NCI-H345 (cell line): ENCODE measurements at regions not wholly inside any gene's neighbourhood (a gene's known extent, or its start where the extent isn't known, plus 50 kb on each side); places are given as distances from the start of the nearest gene placed in this dataset.

Experiments
- DNase-seq: peaks from one replicate; lab custom pipeline; 2025; lab: John Stamatoyannopoulos, UW

DNA sequence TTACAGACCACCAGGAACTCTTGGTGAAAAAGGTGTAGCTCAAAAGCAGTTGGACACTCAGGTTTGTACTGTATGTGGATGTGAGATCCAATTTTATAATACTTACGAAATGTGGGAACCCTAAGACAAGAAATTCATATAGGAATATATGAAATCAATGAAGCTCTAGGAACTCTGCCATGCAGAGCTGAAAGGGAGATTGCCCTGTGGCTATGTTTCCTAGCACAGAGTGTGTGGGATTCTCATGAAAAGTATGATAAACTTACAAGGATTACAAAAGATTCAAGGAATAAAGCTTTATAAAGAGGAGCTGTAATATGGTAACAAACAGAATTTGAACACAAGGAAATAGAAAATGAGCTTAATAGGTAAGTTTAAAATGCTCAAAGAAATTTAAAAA, 205.7 kb upstream of the FAM83B start:
- DNase-seq: no peak

- DNase-seq: no peak
Measured at GRCh38 chr6:54646069-54646950, 200.3 kb upstream of the FAM83B start.

DNA sequence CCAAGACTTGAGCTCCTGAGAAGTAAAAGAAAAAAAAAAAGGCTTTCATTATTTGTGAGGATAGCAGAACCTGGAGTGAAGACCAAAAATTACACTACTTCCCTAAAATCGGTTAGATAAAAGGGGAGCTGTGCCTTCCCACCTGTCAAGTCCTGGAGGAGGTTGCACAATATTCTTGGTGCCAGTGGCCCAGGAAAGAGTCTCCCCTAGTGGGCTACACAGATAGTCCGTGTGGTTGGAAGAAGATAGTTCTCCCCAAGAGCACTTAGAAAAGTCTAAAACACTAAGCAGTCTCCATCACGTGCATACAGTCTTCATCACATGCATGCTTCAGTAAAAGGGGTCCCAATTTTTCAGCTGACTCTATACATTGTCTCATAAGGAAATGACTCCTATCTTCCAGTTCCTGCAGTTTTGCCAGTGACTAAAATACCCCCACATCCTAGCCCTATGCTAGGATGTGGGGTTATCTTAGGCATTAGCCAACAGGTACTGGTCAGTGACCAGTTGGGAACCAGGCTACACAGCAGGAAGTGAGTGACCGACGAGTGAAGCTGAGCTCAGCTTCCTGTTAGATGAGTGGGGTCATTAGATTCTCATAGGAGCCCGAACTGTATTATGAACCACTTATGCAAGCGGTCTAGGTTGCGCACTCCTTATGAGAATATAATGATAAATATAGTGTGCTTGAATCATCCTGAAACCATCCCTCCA, 199.5 kb upstream of the FAM83B start:
- DNase-seq: no peak

DNA sequence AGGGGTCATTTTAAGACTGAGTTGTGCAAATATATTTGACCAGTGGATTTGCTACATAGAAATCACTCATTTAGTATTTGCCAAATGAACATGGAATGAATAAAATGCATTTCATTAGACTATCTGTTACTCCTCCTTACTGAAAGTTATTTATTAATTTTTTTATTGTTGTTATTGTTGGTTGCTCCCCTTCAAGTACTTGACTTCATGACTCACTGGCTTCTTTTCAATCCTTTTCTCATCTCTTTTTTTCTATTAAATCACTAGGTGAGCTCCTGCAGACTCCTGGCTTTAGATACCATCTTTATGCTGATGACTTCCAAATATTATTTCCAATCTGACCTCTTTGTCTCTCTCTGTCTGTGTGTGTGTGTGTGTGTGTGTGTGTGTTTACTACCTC, 192.2 kb upstream of the FAM83B start:
- DNase-seq: no peak

GRCh38 chr6:54655162-54655561, 191.4 kb upstream of the FAM83B start:
- DNase-seq: no peak

GRCh38 chr6:54665278-54665677, 181.3 kb upstream of the FAM83B start:
- DNase-seq: no peak

DNA sequence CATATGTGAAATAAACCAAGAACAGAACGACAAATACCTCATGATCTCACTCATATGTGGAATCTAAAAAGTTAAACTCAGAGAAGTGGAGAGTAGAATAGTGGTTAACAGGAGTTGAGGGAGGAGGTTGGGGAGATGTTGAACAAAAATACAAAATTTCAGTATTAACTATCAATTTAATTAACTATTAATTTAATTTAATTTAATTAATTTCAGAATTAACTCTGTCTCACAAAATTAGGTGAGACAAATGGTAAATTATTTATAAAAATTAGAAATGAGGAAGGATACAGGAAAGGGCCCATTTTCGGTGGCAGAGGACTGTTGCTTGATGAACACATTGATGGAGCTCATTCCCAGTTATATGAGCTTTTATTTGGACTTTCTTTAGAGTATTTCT, 166.0 kb upstream of the FAM83B start:
- no peak for DNase-seq

- DNase-seq: no peak
Measured at GRCh38 chr6:54681267-54681666, 165.3 kb upstream of the FAM83B start.

GRCh38 chr6:54681987-54682386, 164.6 kb upstream of the FAM83B start:
- no peak for DNase-seq

- no peak for DNase-seq
Measured at GRCh38 chr6:54689620-54690019, 157.0 kb upstream of the FAM83B start.

GRCh38 chr6:54690596-54690995, 156.0 kb upstream of the FAM83B start:
- DNase-seq: no peak

- DNase-seq: no peak
Measured at GRCh38 chr6:54694928-54695532, 151.5 kb upstream of the FAM83B start.

- no peak for DNase-seq
Measured at GRCh38 chr6:54695815-54696214, 150.8 kb upstream of the FAM83B start.

GRCh38 chr6:54697424-54697823, 149.1 kb upstream of the FAM83B start:
- DNase-seq: no peak

DNA sequence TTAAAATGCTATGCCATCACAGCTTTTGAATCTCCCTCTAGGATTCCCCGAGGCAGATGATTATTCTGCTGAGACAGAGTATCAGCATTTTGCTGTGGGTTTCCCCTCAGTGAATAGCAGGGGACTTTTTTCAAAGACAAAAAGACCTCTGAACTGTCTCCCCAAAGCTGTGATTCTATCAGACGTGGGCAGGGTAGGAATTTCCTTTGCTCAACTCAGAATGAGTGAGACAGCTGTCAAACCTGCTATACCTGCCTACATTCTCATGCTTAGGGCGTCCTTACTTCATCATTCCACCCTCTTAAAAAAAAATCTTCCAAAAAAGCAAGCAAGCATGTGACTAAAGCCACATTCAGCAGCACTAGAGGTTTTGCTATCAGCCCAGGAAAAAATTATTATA, 147.6 kb upstream of the FAM83B start:
- DNase-seq: no peak

DNA sequence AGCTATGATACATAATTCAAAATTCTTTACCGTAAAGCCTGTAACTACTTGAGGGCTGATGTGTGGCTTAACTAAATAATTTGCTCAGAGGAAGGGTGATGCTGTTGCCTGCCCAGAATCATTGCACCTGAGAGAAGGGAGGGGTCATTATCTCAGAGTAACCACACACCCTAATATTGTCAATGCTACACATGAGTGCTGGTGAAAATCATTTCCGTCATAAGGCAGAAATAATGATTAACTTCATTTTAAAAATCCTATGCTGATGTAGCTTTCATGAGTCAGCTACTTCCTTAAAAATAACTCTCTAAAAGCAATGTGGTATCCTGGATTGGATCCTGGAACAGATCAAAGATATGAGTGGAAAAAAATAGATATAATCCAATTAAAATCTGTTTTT, 146.4 kb upstream of the FAM83B start:
- no peak for DNase-seq

DNA sequence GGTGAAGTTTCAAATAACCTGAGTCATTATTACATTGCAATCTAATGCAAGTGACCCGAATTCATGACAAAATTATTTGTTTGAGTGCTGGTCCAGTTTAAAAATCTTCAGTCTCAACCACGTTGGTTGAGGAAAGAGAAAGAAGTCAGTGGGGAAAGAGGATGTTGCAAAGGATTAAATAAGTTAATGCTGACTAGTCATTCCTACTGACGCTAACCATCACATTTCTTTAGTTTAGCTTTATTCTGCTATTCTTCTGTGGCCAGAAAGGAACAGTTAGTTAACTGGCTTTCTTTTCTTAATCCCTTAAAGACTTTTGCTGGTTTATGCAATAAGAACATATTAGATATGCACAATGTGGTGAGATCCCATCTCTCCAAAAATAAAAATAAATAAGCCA, 143.8 kb upstream of the FAM83B start:
- DNase-seq: no peak

DNA sequence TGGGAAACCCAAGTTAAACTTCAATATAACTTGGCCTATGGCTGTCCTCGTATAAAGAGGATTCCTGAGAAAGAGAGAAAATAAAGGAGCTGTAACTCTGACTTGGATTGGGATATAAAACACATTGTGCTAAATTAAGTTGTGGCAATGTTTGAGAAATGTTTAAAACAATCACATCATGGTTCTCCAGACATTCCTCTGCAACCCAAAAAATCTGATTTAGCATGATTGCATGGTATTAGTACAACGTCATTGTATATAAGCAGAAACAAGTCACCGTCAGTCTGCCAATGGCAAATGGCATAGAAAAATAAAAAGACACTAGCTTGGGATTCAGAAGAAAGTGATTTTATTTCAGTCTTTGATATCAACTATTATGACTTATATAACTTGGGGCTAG, 140.2 kb upstream of the FAM83B start:
- DNase-seq: no peak

DNA sequence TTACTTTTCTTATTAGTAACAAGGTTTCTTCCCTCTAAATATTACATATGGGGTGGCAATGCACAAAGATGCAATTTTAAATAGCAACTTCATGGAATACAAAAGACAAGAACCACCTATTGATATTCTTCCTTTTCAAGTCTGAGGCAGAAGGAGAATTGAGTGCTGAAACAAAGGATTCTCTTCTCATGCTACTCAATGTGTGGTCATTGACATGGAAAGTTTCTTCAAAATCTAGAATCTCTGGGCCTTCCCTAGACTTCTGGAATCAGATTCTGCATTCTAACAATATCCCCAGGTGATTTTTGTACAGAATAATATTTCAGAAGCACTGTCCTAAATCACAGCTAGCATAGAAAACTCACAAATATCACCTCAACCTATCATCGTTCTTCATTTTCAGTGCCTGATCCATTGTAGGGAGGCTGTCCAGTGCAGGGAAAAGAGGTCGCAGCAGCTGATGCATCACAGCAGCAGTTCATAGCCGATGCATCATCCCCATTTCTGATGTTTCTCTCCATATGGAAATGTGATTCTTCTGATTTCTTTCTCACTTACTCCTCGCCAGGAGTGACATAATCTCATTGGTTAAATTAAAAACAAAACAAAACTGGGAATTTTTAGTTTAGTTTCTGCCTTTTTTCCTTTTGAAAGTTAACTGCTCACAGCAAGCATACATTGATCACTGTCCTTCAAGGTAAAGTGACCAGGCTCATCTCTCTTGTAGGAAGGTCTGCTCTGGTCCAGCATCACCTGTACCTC, 139.5 kb upstream of the FAM83B start:
- DNase-seq: no peak

DNA sequence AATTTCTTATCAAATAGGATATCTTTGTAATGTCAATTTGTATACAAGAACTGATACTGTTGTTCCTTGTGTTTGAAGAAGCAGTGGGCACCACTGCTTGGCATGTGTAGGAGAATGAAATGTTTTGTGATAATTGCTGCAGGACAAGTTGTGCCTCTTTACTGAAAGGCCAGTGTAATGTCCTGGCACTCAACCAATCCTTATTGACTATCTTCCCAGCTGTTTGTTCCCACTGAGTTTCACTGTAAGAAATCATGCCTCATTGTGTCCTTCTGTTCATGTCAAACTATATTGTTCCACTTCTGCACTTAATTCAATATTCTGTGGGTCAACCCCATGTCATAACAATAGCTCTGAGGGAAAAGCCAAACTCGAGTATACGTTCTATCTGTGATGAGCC, 136.1 kb upstream of the FAM83B start:
- no peak for DNase-seq

- DNase-seq: no peak
Measured at GRCh38 chr6:54716010-54716409, 130.6 kb upstream of the FAM83B start.

GRCh38 chr6:54716877-54717276, 129.7 kb upstream of the FAM83B start:
- no peak for DNase-seq
